GM03348 (cell line): ENCODE measurements at regions not wholly inside any gene's neighbourhood (a gene's known extent, or its start where the extent isn't known, plus 50 kb on each side); places are given as distances from the start of the nearest gene placed in this dataset.

Experiments used
- DNase-seq: peaks from one replicate; pipeline ENCODE4 v3.0.0; 2012; ENCODE audit warnings: low spot score

GRCh38 chr2:188851311-188851710 is 122.9 kb upstream of the COL3A1 start:
- DNase-seq, result no peak

DNA sequence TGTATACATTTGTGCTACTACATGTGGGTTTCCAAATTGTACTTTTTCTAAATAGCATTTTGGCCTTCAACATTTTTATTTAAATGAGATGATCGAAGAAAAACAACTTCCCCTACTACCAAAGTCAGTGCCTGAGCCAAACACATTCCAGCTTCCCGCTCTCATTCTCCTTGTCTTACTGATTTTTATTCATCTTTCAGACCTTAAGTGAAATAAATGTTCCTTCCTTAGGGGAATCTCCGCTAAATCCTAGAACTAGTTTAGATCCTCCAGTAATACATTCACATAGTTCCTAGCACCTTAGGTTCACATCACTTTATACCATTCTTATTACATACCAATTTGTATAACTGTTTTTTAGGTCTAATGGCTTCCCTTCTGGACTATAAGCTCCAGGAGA is 122.3 kb upstream of the COL3A1 start:
- no peak for DNase-seq

DNA sequence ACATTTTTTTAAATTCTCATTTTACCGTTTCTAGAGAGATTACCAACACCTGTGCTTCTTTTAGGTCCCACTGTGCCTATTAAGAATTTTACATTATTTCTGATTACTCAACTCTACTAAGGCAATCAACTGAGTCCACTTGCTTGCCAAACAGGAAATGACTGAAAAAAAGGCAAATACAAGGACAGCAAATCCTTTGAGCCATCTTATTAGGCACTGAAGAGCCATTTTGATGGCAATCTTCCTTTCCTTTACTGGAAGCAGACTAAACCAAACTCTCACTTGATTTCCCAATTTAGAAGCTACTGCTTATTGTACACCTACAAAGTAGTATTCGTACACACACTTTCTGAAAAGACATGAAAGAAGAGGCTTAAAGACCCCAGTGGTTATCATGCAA is 121.4 kb upstream of the COL3A1 start:
- DNase-seq, result peak; percentile 14

GRCh38 chr2:188853307-188853706 is 120.9 kb upstream of the COL3A1 start:
- DNase-seq, result peak; percentile 74

GRCh38 chr2:188865681-188866080 is 108.5 kb upstream of the COL3A1 start:
- DNase-seq, result no peak

DNA sequence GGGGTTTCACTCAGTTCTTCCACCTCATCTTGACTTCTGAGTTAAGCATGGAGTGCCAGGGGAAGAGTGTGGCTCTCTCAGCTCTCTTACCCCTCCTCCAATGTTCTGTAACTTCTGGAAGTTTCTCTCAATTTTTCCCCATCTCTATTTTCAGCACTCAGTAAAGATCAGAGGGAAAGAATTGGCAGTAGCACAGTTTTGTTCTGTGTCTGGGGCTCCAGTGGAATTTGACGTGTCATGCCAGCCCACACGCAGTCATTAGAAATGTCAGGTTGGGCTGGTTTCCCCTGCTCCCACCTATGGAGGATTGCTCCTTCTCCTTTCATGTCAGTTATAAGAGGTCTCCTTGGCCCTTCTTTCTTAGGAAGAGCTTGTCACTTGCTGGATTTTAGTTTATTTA is 104.6 kb upstream of the COL3A1 start:
- DNase-seq, result peak; percentile 30

- peak; percentile 66 for DNase-seq
Observed at GRCh38 chr2:188870289-188870688, 103.9 kb upstream of the COL3A1 start.

DNA sequence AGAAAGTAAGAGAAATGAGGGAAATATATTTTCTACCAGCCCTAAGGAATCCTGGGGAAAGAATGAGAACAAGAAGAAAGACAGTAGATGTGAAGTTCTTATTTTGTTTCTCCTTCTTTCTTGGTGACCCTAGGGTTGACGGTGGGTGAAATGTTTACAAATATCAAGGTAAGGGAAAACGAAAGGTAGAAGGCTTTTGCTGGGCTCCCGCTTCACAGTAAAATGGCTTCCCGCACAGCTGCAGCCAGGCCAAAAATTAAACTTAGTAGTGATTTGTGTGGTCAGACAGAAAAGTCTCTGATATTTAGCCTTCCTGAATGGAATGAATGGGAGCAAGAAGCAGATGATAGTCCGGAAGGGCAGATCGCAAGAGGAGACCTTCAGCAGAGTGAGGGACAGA is 99.1 kb upstream of the COL3A1 start:
- DNase-seq, result no peak

GRCh38 chr2:188878716-188879115 is 95.5 kb upstream of the COL3A1 start:
- DNase-seq, result no peak

- no peak for DNase-seq
Observed at GRCh38 chr2:188880740-188881139, 93.4 kb upstream of the COL3A1 start.

DNA sequence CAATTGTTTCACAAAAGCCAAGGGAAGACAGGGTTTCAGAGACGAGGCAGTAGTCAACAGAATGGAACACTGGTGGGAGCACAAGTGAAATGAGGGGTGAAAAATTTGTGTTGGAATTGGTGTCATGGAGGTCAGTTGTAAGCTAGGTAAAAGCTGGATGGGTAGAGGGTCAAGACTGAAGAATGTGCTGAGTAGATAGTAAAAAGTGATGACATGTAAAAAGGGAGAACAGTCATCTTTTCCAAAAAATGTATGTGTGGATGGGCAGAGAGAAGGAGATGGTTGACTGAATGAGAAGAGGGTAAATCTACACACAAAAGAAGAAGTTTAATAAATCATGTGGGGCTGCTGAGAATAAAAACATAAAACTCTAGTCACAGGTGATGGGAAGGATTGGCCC is 92.7 kb upstream of the COL3A1 start:
- DNase-seq, result no peak

GRCh38 chr2:188884046-188884445 is 90.1 kb upstream of the COL3A1 start:
- DNase-seq, result peak; percentile 21

GRCh38 chr2:188884517-188884916 is 89.7 kb upstream of the COL3A1 start:
- DNase-seq, result no peak

DNA sequence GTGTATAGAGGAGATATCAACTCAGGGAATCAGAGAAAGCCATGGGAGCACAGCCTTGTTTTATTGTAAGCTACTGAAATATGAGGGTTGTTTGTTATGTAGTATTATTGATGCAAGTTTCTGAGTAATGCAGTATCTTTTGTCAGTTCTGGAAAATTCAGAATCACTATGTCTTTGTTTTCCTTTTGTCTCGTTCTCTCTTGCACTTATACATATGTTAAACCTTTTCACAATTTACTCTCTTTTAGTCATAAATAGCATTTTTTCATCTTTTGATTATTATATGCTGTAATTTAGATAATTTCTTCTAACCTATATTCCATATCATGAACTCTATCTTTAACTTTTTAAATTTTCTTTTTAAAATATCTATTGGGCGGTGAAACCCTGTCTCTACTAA is 85.0 kb upstream of the COL3A1 start:
- DNase-seq, result no peak

- no peak for DNase-seq
Observed at GRCh38 chr2:188890755-188891154, 83.4 kb upstream of the COL3A1 start.

GRCh38 chr2:188892636-188893035 is 81.5 kb upstream of the COL3A1 start:
- peak; percentile 7 for DNase-seq

DNA sequence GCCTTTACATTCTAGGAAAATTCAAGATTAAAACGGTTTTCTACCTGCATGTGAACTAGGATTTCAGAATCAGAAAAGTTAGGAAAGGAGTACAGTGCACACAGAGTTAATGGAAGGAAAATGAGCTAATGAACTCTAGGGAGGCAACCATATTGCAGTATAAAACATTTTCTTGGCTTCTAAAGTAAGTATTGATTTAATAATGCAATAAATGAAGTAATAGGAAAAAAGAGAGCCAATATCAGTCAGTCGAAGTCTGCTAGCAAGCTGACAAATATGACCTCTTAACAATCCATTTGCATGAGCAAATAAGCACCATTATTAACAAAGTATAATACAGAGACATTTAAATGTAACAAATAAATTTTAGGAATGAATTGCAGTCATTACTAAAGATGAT is 80.2 kb upstream of the COL3A1 start:
- DNase-seq, result no peak

DNA sequence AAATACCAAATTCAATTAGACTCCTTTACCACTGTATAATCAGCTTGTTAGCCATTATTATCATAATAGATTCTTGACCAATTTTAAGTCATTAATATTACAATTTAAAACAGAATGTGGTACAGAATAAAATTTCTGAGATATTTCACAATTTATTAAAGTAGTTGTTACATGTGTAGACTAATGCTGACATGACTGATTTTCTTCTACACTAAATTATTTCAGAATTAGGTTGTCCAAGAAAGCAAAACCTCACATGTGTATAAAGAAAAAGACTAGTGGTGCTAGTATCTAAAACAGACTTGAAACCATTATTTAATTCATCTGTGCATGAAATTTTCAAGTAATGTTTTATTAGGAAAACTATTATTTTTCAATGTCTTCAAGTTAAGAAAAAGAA is 79.2 kb upstream of the COL3A1 start:
- no peak for DNase-seq

DNA sequence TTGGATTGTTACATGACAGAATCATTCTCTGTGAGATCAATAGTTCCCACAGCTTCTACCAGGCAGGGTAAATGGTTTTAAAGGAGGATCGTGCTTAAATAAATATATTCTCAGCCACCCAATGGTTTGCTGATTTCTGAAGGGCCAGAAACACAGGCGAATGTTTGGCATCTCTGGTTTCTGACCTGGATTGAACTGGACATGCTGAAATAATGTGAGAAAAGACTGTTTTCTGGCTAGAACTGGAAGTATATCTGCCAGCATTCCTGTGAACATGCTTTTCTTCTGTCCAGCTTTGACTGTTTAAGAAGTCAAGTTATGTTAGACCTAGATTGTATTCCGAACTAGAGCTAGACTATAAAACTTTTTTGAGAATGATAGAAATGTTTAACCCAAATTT is 77.1 kb upstream of the COL3A1 start:
- peak; percentile 43 for DNase-seq

- peak; percentile 6 for DNase-seq
Observed at GRCh38 chr2:188898261-188898660, 75.9 kb upstream of the COL3A1 start.

DNA sequence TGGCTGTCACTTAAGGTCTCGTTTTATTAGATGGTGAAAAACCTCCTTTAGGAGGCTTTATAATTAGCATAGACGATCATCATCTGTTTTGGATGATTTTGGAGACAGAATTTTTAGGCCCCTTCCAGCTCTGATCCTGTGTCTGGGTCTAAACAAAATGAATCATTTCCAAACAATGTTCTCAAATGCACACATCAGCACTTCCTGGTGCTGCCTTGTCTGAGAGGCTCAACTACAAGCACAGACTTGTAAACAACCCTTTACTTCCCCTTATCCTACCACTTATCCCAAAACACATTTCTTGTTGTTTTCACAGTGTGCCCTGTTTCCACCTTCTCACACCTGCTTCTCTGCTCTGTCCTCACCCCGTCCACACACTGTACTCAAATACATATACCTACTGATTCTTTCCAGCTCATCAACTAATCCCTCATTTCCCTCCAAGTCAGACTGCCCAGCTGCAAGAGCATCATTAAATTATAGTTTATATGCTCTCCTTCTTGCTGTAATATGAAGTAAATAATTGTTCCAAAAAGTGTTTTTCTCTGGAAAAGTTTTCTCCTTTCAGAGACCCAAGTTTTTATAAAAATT is 71.2 kb upstream of the COL3A1 start:
- DNase-seq, result peak; percentile 52

DNA sequence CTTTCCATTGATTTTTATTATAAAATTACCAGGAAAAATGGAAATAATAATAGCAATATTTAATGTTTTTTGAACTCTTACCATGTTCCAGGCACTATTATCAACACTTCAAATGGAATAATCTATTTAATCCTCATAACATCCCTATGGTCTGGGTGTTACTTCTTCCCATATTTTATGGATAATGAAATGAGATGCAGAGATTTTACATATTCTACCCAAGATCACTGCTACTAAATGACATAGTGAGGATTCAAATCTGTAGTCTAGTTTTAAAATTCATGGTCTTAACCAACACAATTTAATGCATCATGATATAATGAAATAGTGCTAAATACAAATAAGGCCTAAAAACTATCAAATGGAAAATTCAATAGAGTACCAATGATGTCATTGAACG is 70.4 kb upstream of the COL3A1 start:
- no peak for DNase-seq

DNA sequence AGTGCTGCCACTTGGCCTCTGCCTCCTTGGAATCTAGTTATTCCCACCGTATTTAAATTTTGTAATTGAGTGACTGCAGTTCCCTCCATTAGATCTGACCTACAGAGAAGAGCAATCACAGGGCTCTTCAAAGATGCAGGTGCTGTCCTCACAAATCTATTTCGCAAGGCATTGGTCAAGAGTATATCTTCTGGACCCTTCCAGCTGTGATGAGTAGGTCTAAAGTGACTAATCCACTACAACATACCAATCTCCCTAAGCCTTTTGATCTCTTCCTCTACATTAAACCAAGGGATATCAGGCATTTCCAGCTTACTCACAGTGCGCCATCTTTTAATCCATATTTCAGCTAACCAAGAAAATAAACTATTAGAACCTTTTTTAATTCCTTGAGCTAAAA is 65.1 kb upstream of the COL3A1 start:
- DNase-seq, result no peak

- DNase-seq, result no peak
Observed at GRCh38 chr2:188916736-188917135, 57.4 kb upstream of the COL3A1 start.

DNA sequence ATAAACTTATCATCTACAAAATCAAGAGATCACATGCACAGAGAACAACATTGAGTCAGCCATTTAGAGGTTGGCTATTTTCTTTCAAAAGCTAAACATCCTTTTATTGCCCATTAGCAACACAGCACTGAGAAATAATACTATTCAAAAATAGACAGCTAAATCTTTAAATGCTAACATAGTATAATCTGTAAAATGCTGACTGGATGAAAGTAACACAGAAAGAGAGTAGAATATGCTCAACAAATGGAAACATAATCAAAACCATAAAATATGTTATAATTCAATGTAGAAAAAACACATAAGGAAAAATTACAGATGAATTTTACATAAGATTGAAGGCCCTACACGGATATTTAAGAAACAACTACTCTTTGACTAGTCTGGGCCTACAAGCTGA is 56.5 kb upstream of the COL3A1 start:
- DNase-seq, result no peak
